Suprapubic skin (tissue), 4 donors: ENCODE measurements at regions not wholly inside any gene's neighbourhood (a gene's known extent, or its start where the extent isn't known, plus 50 kb on each side); places are given as distances from the start of the nearest gene placed in this dataset.

ENCODE experiments used
- DNase-seq, 2 donors: peaks; one replicate each; pipeline ENCODE4 v3.0.0-alpha.2; 2019; ENCODE audit warnings: low spot score in 2 of 2
- H3K27ac ChIP-seq: fragments of 200-600 bp; sonication (generic); one replicate; pipeline ENCODE4 v1.5.1; 2019
- H3K27me3 ChIP-seq: fragments of 200-600 bp; sonication (generic); one replicate; pipeline ENCODE4 v1.5.1; 2019
- H3K36me3 ChIP-seq: fragments of 200-600 bp; sonication (generic); one replicate; pipeline ENCODE4 v1.5.1; 2019
- H3K4me1 ChIP-seq: fragments of 200-600 bp; sonication (generic); one replicate; pipeline ENCODE4 v1.5.1; 2019
- H3K4me3 ChIP-seq: fragments of 200-600 bp; sonication (generic); one replicate; pipeline ENCODE4 v1.5.1; 2019; ENCODE audit warnings: mild to moderate bottlenecking
- H3K9me3 ChIP-seq: fragments of 200-600 bp; sonication (generic); one replicate; pipeline ENCODE4 v1.5.1; 2019
- CTCF ChIP-seq, 2 donors: fragments of 200-600 bp in 1 of 2; fragments of 450-650 bp in 1 of 2; sonication (generic) in 1 of 2; IDR thresholded peaks; one replicate each; pipeline ENCODE4 v1.5.1; 2016 to 2019; ENCODE audit warnings: antibody characterized with exemption in 2 of 2, mild to moderate bottlenecking in 1 of 2, moderate library complexity in 1 of 2
- EP300 ChIP-seq: sonication (generic); formaldehyde crosslinking; IDR thresholded peaks from one replicate; pipeline ENCODE4 v1.6.1; 2017; ENCODE audit warnings: antibody characterized with exemption
- POLR2A ChIP-seq, 2 donors: fragments of 450-650 bp; IDR thresholded peaks; one replicate each; pipeline ENCODE4 v1.6.1; 2017; ENCODE audit warnings: antibody characterized with exemption in 2 of 2, mild to moderate bottlenecking in 2 of 2, moderate library complexity in 2 of 2
- POLR2AphosphoS5 ChIP-seq, 3 donors: sonication (generic); formaldehyde crosslinking; IDR thresholded peaks; one replicate each; pipeline ENCODE4 v1.6.1; 2017; ENCODE audit warnings: antibody characterized with exemption in 3 of 3
- WGBS: methylation state at CpG from one replicate; pipeline ENCODE4 v1.1.5; 2018; 5-methylcytosine and 5-hydroxymethylcytosine counted together

DNA sequence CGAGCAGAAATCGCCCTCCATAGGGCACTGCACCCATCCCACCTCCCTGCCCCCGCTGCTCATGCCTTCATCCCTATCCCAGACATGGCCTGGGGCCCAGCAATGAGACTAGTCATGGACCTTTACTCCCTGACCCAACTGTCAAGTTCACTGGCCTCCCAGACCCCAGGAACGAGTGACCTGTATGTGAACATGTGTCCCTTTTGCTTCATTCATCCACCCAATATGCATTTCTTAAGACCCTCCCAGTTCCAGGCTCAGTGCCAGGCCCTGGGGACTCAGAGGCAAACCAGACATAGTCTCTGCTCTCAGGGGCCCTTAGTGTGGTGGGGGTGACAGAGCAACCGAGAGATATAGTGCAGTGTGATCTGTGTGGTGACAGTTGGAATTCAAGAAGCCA lies 67.0 kb downstream of the EFNB1 start:
- H3K36me3 ChIP-seq, result no peaks in the 10 kb centered on the region
- WGBS, result 58% methylated on average over 5 of the region's 5 CpGs
- H3K4me3 ChIP-seq, result no peak overlapping the region
- DNase-seq, result no peak
- no peaks in the 10 kb centered on the region for H3K9me3 ChIP-seq
- H3K4me1 ChIP-seq, result peaks cover 28% of the 10 kb centered on the region
- H3K27ac ChIP-seq, result peak overlapping the region; percentile 79
- no peak for TF ChIP-seq EP300
- no peak for TF ChIP-seq POLR2A (IDR thresholded peaks at IDR 0.05)
- TF ChIP-seq CTCF (IDR thresholded peaks at IDR 0.05), result no peak
- TF ChIP-seq POLR2AphosphoS5 (IDR thresholded peaks at IDR 0.05), result no peak
- H3K27me3 ChIP-seq, result no peaks in the 10 kb centered on the region

DNA sequence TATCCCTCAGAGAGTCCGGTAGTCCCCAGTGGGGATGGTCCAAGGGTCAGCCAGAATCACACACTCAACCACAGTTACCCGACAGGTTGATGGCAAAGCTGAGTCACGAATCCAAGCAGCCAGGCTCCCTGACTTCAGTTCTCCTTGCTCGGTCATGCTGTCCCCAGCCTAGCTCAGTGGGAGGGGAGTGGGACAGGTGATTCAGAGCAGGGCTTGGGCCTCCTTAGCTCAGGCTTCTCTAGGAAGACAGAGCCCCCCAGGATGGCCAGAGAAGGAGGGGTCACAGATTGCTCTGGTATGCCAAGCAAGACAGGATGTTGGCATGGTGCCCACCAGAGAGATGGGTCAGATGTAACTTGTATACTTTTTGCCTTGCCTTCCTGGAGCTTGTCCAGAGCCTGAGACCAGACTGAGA lies 66.5 kb downstream of the EFNB1 start:
- Histone ChIP-seq H3K4me1 (peaks cover 28% of the 10 kb centered on the region), H3K36me3 (no peaks in the 10 kb centered on the region), H3K27me3 (no peaks in the 10 kb centered on the region), H3K9me3 (no peaks in the 10 kb centered on the region), H3K4me3 (peak overlapping the region; percentile 24), H3K27ac (peak overlapping the region; percentile 79)
- no peak for DNase-seq
- no peak for TF ChIP-seq EP300
- TF ChIP-seq POLR2A (IDR thresholded peaks at IDR 0.05), result no peak
- no peak for TF ChIP-seq POLR2AphosphoS5 (IDR thresholded peaks at IDR 0.05)
- no peak for TF ChIP-seq CTCF (IDR thresholded peaks at IDR 0.05)
- 83% methylated on average over 1 of the region's 4 CpGs for WGBS

DNA sequence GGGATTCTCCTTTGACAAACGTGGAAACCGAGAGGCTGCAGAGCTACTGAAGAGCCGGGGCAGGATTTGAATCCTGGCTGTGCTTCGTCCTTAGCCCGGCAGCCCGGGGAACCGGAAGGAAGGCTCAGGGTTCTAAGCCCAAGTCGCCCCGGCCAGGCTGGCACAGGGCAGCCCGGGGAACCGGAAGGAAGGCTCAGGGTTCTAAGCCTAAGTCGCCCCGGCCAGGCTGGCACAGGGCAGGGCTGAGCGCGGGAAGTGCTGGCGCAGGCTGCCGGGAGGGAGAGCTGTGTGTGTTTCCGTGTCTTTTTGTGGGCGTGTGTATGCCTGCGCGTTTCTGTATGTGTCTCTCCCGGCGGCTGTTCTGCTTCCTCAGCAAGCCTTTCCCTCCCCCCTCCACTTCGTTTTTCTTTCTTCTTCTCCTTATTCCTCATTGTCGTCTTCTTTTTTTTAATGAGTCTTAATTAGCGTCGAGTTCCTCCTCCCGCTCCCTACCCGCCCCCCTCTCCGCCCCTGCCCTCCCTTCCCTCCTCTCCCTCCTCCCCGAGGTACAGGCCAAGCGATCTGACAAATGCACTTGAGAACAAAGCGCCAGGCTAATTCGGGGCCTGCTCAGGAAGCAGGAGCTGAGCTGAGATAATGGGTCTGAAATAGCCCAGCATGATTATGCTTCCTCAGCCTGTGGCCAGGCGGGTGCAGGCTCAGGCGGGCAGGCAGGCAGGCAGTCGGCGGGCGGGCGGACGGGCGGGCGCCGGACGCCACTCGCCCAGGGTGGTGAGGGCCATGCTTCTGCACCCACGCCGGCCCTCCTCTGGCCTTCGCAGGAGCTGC lies 65.9 kb downstream of the EFNB1 start:
- Histone ChIP-seq H3K27me3 (no peaks in the 10 kb centered on the region), H3K4me1 (peaks cover 28% of the 10 kb centered on the region), H3K36me3 (no peaks in the 10 kb centered on the region), H3K4me3 (peak overlapping the region; percentile 24), H3K9me3 (no peaks in the 10 kb centered on the region), H3K27ac (peak overlapping the region; percentile 79)
- 27% methylated on average over 34 of the region's 49 CpGs for WGBS
- no peak for DNase-seq
- TF ChIP-seq CTCF (IDR thresholded peaks at IDR 0.05), result no peak

GRCh38 chrX:68894142-68894512 lies 65.3 kb downstream of the EFNB1 start:
- H3K4me1 ChIP-seq, result peaks cover 28% of the 10 kb centered on the region
- no peaks in the 10 kb centered on the region for H3K27me3 ChIP-seq
- no peaks in the 10 kb centered on the region for H3K9me3 ChIP-seq
- TF ChIP-seq POLR2A (IDR thresholded peaks at IDR 0.05) (no peak), CTCF (IDR thresholded peaks at IDR 0.05) (no peak), POLR2AphosphoS5 (IDR thresholded peaks at IDR 0.05) (no peak), EP300 (no peak)
- 59% methylated on average over 6 of the region's 8 CpGs for WGBS
- no peaks in the 10 kb centered on the region for H3K36me3 ChIP-seq
- H3K4me3 ChIP-seq, result peak overlapping the region; percentile 24
- DNase-seq, result no peak
- peak overlapping the region; percentile 79 for H3K27ac ChIP-seq

- no peak for DNase-seq
- Histone ChIP-seq H3K27ac (no peak overlapping the region), H3K27me3 (no peaks in the 10 kb centered on the region), H3K36me3 (no peaks in the 10 kb centered on the region), H3K4me1 (peaks cover 28% of the 10 kb centered on the region), H3K9me3 (no peaks in the 10 kb centered on the region), H3K4me3 (no peak overlapping the region)
- TF ChIP-seq EP300 (no peak), POLR2AphosphoS5 (IDR thresholded peaks at IDR 0.05) (no peak), CTCF (IDR thresholded peaks at IDR 0.05) (no peak), POLR2A (IDR thresholded peaks at IDR 0.05) (no peak)
- 63% methylated on average over 5 of the region's 13 CpGs for WGBS
These were observed 63.8 kb downstream of the EFNB1 start for GRCh38 chrX:68892651-68893050.
